ENCODE measurements at regions not wholly inside any gene's neighbourhood (a gene's known extent, or its start where the extent isn't known, plus 50 kb on each side); places are given as distances from the start of the nearest gene placed in this dataset.

DNA sequence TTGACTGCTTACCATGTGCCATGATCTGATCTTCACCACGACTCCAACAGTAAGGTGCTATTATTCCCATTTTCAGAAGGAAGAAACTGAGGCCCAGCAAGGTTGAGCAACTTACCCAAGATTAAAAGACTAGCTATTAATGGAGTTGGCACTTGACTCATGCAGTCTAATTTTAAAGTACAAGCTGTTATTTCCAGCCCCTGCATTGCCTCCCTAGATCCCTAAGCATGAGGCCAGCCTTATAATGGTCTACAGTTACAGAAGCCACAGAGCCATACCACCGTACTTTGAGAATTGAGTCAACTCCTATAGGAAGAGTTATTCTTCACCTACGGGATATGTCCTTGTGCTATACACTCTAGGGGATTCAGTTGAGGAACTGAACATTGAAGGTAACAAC, 66.7 kb upstream of the RBM19 start:
- TF ChIP-seq, protein P1, sequence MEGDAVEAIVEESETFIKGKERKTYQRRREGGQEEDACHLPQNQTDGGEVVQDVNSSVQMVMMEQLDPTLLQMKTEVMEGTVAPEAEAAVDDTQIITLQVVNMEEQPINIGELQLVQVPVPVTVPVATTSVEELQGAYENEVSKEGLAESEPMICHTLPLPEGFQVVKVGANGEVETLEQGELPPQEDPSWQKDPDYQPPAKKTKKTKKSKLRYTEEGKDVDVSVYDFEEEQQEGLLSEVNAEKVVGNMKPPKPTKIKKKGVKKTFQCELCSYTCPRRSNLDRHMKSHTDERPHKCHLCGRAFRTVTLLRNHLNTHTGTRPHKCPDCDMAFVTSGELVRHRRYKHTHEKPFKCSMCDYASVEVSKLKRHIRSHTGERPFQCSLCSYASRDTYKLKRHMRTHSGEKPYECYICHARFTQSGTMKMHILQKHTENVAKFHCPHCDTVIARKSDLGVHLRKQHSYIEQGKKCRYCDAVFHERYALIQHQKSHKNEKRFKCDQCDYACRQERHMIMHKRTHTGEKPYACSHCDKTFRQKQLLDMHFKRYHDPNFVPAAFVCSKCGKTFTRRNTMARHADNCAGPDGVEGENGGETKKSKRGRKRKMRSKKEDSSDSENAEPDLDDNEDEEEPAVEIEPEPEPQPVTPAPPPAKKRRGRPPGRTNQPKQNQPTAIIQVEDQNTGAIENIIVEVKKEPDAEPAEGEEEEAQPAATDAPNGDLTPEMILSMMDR (IDR thresholded peaks at IDR 0.05), result no peak
- no peak for TF ChIP-seq POLR2A (IDR thresholded peaks at IDR 0.05)
- no peak for TF ChIP-seq POLR2AphosphoS5 (IDR thresholded peaks at IDR 0.05)

All from transverse colon (tissue), 4 donors.